ENCODE measurements at regions not wholly inside any gene's neighbourhood (a gene's known extent, or its start where the extent isn't known, plus 50 kb on each side); places are given as distances from the start of the nearest gene placed in this dataset.

- no peak for DNase-seq (ENCODE audit: low read depth, low spot score)
- H3K4me3 ChIP-seq (ENCODE audit: low read depth, low read length), result no peak overlapping the region
- in situ Hi-C loops (cut with HindIII; ENCODE audit: low sequenced_read_pairs), result no loop called here
- TF ChIP-seq, protein P1, sequence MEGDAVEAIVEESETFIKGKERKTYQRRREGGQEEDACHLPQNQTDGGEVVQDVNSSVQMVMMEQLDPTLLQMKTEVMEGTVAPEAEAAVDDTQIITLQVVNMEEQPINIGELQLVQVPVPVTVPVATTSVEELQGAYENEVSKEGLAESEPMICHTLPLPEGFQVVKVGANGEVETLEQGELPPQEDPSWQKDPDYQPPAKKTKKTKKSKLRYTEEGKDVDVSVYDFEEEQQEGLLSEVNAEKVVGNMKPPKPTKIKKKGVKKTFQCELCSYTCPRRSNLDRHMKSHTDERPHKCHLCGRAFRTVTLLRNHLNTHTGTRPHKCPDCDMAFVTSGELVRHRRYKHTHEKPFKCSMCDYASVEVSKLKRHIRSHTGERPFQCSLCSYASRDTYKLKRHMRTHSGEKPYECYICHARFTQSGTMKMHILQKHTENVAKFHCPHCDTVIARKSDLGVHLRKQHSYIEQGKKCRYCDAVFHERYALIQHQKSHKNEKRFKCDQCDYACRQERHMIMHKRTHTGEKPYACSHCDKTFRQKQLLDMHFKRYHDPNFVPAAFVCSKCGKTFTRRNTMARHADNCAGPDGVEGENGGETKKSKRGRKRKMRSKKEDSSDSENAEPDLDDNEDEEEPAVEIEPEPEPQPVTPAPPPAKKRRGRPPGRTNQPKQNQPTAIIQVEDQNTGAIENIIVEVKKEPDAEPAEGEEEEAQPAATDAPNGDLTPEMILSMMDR (IDR thresholded peaks at IDR 0.05; ENCODE audit: low read depth, low read length), result no peak
Measured at GRCh38 chr1:83098791-83099190, 900.1 kb downstream of the TTLL7 start.

DNA sequence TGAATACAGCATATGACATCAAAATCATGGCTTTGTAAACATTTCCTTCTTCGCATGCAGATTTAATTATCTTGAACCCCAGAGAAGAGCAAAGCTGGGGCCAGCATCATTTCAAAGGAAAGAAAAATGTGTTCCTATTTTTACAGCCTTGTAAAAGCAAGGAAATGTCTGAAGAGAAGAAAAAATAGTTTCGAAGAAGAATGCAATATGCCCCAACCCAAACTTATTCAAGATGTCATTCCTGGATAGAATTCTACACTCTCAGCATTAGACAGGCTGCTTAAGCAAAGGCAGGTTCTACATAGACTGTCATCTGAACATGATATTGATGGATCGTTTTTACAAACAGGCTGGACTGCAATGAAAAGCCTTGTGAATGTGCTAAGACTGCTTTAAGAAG, 900.8 kb downstream of the TTLL7 start:
- in situ Hi-C loops (cut with HindIII; ENCODE audit: low sequenced_read_pairs), result no loop called here

DNA sequence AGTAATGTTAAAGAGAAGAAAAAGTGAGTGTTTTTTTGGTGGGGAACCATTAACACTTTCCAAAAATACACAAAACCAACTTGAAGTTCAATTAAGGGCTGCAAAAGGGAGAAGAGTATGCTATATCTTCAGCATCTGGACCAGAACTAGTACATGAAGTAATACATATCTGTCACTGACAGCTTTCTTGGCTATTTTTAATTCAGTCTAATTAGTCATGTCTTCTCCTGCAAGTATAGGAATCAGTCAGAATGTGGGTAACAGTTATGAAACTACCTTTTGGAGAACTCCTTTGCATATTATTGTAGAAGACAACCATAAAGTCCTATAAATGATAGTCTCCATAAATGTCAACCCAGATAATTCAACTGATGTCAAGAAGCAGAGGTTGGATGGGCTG, 901.2 kb downstream of the TTLL7 start:
- in situ Hi-C loops (cut with HindIII; ENCODE audit: low sequenced_read_pairs), result no loop called here
- TF ChIP-seq, protein P1 (IDR thresholded peaks at IDR 0.05; ENCODE audit: low read depth, low read length), result no peak
- H3K4me3 ChIP-seq (ENCODE audit: low read depth, low read length), result no peak overlapping the region
- no peak for DNase-seq (ENCODE audit: low read depth, low spot score)

More for the DNA sequence above, 900.8 kb downstream of the TTLL7 start:
- TF ChIP-seq, protein P1 (IDR thresholded peaks at IDR 0.05; ENCODE audit: low read depth, low read length), result no peak
- no peak overlapping the region for H3K4me3 ChIP-seq (ENCODE audit: low read depth, low read length)
- DNase-seq (ENCODE audit: low read depth, low spot score), result no peak

- no peak overlapping the region for H3K4me3 ChIP-seq (ENCODE audit: low read depth, low read length)
- TF ChIP-seq, protein P1 (IDR thresholded peaks at IDR 0.05; ENCODE audit: low read depth, low read length), result no peak
- no peak for DNase-seq (ENCODE audit: low read depth, low spot score)
- in situ Hi-C loops (cut with HindIII; ENCODE audit: low sequenced_read_pairs), result no loop called here
Measured at GRCh38 chr1:83095570-83095969, 903.4 kb downstream of the TTLL7 start.

DNA sequence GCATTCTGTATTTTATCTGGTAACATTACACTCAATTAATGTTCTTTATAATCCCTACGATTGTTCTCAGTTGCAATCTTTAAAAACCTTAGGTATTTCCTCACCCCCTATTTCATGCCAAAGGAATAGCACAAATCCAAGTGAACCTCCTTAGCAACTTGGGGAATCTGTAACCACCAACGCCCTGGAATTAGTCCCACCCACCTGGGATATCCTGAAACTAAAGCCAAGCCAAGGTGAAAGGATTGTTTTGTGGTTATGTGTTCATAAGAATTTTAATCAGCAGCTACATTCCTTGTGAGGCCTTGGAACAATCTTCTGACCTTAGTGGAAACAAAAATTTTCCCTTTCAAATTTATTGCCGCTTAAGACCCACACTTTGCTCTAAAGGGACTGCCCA, 908.7 kb downstream of the TTLL7 start:
- DNase-seq (ENCODE audit: low read depth, low spot score), result no peak
- in situ Hi-C loops (cut with HindIII; ENCODE audit: low sequenced_read_pairs), result no loop called here
- H3K4me3 ChIP-seq (ENCODE audit: low read depth, low read length), result no peak overlapping the region
- TF ChIP-seq, protein P1 (IDR thresholded peaks at IDR 0.05; ENCODE audit: low read depth, low read length), result no peak

GRCh38 chr1:83087851-83088250, 911.1 kb downstream of the TTLL7 start:
- in situ Hi-C loops (cut with HindIII; ENCODE audit: low sequenced_read_pairs), result no loop called here
- no peak overlapping the region for H3K4me3 ChIP-seq (ENCODE audit: low read depth, low read length)
- TF ChIP-seq, protein P1 (IDR thresholded peaks at IDR 0.05; ENCODE audit: low read depth, low read length), result no peak
- no peak for DNase-seq (ENCODE audit: low read depth, low spot score)

DNA sequence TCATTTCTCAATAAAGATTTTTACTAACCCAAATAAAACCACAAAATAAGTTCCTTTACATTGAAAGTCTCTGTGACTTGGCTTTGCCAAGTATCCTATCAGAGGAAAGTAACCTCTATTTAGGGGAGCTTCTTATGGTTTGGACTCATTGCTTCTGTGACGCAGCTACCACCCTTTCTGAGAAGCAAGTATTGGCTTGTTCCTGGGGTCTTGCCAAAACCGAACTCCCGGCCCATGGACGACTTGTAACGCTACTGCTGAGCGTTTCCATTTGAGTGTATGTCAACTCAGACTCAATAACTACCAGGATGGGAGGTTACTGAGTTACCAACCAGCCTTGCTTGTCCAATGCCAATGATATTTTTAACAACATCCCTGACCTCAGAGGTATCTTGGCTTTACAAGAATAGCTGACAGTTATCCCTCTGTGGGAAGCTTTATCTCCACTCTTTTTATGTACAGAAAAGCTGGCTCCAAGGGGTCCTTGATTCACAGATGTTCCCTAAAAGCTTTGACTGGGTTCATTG, 911.9 kb downstream of the TTLL7 start:
- TF ChIP-seq, protein P1 (IDR thresholded peaks at IDR 0.05; ENCODE audit: low read depth, low read length), result no peak
- in situ Hi-C loops (cut with HindIII; ENCODE audit: low sequenced_read_pairs), result no loop called here
- H3K4me3 ChIP-seq (ENCODE audit: low read depth, low read length), result no peak overlapping the region
- DNase-seq (ENCODE audit: low read depth, low spot score), result no peak

All from astrocyte of the spinal cord (primary cell).